NCI-H187 (cell line): ENCODE measurements at regions not wholly inside any gene's neighbourhood (a gene's known extent, or its start where the extent isn't known, plus 50 kb on each side); places are given as distances from the start of the nearest gene placed in this dataset.

Experiments used
- DNase-seq, 2 experiments: peaks; one replicate each; lab custom pipeline; 2025; lab: John Stamatoyannopoulos, UW

DNA sequence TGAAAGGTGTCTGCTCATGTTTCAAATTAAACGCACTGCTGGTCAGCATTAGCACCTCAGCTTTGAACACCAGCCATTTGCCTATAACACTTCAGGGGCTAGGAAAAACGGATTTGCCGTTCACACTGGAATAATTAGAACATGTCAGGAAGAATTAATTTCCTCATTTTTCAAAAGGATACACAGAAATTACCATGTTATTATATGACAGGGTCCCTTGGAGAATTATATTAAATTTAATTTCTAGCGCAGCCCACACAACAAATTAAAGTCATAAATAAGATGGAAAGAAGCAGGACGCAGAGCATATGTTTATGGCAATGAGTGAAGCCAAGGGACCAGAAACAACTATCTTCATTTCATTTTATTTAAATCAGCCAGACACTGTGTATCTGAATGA lies 83.8 kb upstream of the SOX6 start:
- DNase-seq = no peak

DNA sequence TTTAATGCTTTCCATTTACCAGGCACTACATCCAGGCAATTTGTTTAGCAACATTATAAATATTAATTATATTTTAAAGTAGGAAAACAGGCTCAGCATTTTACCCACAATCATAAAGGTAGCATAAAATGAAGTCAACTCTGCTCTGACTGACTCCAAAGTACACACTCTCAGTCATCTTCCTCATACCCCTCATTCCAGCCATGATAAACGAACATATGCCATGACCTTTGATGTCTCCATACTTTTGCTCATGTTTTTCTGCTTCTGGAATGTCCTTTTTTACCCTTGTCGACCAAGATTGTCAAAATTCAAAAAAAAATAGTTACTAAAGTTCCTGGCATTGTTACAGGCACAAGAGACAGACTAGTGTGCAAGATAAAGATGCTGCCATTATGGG lies 77.7 kb upstream of the SOX6 start:
- DNase-seq = no peak

DNA sequence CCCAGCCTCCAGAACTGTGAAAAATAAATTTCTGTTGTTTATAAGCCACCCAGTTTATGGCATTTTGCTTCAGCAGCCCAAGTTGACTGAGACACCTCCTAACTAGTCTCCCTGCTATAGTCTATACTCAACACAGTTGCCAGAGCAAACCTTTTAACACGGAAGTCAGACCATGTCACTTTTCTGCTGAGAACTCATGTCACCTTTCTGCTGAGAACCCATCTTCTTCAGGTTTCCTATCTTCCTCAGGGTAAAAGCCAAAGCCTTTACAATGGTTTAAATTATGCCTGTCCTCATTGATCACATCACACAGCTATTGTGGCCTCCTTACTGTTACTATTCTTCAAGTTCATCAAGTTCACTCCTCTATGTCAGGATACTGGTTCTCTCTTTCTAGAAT lies 74.3 kb upstream of the SOX6 start:
- no peak for DNase-seq

DNA sequence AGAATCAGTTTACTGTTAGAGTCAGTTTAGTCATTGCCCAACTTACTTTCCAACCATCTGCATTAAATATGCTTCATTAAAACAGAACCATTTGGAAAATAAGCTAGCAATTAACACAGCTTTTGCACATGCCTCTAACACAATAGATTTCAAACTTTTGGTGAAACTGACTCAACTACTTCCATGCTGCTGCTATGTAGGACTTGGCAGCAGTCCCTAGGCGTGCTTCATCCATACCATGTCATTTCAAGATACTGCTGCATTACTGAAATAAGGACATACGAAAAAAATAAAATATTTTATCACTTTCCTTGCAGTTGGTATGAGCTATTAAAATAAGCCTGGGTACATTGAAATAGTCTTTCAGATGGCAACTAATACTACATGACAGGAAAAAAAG lies 65.5 kb upstream of the SOX6 start:
- no peak for DNase-seq

DNA sequence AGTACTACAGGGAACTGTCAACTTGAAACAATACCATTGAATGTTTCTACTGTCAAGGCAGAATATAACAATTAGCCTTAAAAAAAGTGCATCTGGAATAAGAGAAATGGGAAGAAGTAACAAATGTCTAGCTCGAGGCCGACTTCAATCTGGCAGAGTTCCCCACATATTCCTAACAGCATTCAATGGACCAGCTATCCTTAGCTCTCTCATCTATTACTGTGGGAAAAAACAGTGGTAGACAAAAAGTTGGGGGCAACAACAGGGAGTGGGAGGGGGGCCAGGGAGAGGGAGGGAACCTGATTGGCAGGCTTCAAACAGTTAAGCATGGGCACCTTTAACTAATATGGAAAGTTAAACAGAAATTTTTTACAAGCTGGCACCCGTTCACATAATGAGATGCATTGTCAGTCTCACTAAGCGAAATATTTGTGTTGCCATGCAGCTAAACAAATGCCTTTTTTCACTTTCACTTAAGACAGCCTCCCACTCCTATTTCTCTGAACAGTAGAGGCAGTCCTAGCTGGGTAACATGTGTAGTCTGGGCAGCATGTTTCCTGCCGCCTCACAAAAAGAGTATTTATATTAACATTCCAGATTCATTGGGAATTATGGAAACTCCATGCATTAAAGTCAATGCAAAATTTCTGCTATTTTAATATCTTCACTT lies 62.2 kb upstream of the SOX6 start:
- DNase-seq = no peak

DNA sequence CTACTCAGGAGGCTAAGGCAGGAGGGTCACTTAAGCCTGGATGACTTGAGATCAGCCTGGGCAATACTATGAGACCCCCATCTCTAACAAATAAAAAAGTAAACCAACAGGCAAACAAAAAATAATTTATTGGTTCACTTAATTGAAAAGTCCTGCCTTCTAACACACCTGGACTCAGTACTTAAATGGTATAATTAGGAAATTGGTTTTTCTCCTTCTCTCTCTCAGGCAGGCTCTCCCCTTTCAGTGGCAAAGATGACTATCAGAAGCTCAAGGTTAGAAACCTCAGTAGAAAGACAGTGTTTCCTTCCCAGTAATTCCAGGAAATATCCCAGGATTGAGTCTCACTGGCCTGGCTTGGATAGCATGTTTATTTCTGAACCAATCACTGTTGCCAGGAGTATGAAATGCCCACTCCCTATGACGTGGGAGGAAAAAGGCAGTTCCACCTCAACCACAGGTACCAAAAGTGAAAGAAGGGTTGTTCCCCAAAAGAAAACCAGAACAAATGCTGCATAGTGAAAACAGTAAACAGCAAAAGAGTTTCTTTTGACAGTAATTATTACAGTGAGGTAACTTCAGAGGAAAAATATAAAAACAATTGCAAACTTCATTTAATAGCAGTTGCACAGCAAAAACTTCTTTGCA lies 56.3 kb upstream of the SOX6 start:
- no peak for DNase-seq

DNA sequence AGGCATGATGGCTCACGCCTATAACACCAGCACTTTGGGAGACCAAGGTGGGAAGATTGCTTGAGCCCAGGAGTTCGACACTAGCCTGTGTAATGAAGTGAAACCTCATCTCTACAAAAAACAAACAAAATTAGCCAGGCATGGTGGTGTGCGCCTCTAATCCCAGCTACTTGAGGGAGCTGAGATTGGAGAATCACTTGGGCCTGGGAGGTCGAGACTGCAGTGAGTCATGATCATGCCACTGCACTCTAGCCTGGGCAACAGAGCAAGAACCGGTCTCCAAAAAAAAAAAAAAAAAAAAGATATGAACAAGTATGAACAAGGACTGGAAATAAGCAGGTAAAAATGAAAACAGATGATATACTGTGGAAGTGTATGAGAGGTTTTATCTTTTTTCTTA lies 54.1 kb upstream of the SOX6 start:
- DNase-seq = no peak

DNA sequence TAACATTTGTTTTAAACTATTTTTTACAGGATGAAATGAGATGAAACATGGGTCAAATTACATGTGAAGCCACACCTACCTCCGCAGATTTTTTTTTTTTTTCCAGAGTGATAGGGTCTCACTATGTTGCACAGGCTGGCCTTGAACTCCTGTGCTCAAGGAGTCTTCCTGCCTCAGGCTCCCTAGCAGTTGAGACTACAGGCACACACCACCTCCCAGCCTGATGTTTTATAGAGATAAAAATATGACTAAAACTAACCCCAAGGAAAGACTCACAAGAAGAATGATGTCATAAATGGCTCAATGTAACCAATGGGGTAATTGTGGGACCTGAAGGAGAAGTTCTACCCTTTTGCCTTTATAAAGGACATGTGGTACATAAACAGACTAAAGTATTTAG lies 52.3 kb upstream of the SOX6 start:
- no peak for DNase-seq

DNA sequence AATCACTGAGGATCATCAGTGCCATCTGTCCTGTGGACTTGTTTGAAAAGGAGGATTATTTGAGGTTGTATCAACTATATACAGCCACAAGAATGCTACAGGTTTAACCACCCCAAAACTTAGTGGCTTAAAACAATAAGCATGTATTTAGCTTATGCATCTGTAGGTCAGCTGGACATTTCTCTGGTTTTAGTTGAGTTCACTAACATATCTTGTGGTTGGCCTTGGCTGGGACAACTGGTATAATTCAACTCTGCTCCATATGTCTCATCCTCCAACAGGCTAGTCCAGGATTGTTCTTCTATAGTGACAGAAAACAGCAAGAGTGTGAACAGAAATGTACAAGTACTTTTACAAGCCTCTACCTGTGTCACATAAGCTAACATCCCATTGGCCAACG lies 49.9 kb upstream of the SOX6 start:
- DNase-seq = no peak
